H1 (cell line): ENCODE measurements at regions not wholly inside any gene's neighbourhood (a gene's known extent, or its start where the extent isn't known, plus 50 kb on each side); places are given as distances from the start of the nearest gene placed in this dataset.

Experiments
- CTCF ChIA-PET: fragments of 300-600 bp; sonication (Branson Sonifier 250); formaldehyde crosslinking; loops from one replicate; lab custom pipeline; 2021; ENCODE audit not compliant: partially characterized antibody; lab: Charles Lee
- POLR2A ChIA-PET: fragments of 300-600 bp; sonication (Branson Sonifier 250); formaldehyde crosslinking; loops from one replicate; lab custom pipeline; 2021; ENCODE audit warnings: inconsistent platforms; ENCODE audit not compliant: partially characterized antibody; lab: Charles Lee
- DNase-seq, 2 experiments: peaks; one replicate each; pipeline versions ENCODE4 v3.0.0 to v3.0.0-alpha.2; 2010 to 2022; ENCODE audit warnings: low spot score in 2 of 2, low read depth in 1 of 2, mixed read lengths in 1 of 2
- FAIRE-seq: peaks from 2 replicates; lab custom pipeline; 2011; peaks lifted over from hg19 to GRCh38; lab: Jason Lieb, UNC
- H2AFZ ChIP-seq: 2 replicates; pipeline ENCODE4 v1.8.1; 2012; ENCODE audit warnings: low read length, inconsistent platforms
- H2AK5ac ChIP-seq: 2 replicates; pipeline ENCODE4 v1.6.1; 2013; ENCODE audit warnings: low read depth, low read length
- H2BK120ac ChIP-seq: replicated peaks from 2 replicates; pipeline ENCODE3; 2013; ENCODE audit warnings: low read depth, low read length, inconsistent platforms
- H2BK12ac ChIP-seq: 2 replicates; pipeline ENCODE4 v1.6.1; 2013; ENCODE audit warnings: low read depth, low read length
- H2BK15ac ChIP-seq: 2 replicates; pipeline ENCODE4 v1.6.1; 2013; ENCODE audit warnings: low read length
- H2BK20ac ChIP-seq: 2 replicates; pipeline ENCODE4 v1.6.1; 2013; ENCODE audit warnings: low read length
- H2BK5ac ChIP-seq: 2 replicates; pipeline ENCODE4 v1.6.1; 2013; ENCODE audit warnings: low read depth, low read length
- H3K14ac ChIP-seq: 2 replicates; pipeline ENCODE4 v1.6.1; 2013; ENCODE audit warnings: inconsistent platforms; ENCODE audit not compliant: insufficient read length
- H3K18ac ChIP-seq: 2 replicates; pipeline ENCODE4 v1.6.1; 2013; ENCODE audit warnings: low read length; ENCODE audit errors: extremely low read depth
- H3K23ac ChIP-seq: 2 replicates; pipeline ENCODE4 v1.6.1; 2013; ENCODE audit warnings: inconsistent platforms; ENCODE audit not compliant: insufficient read length
- H3K23me2 ChIP-seq: 2 replicates; pipeline ENCODE4 v1.6.1; 2013; ENCODE audit warnings: low read depth, low read length
- H3K27ac ChIP-seq: 2 replicates; pipeline ENCODE4 v1.6.1; 2011; ENCODE audit warnings: low read depth, low read length, inconsistent platforms
- H3K27me3 ChIP-seq, 4 experiments: replicated peaks in 1 of 4; 1 replicate in 1 of 4; 2 replicates in 3 of 4; pipeline versions ENCODE4 v1.6.1 to v1.8.1; 2011 to 2013; ENCODE audit warnings: low read length in 3 of 4, mild to moderate bottlenecking in 3 of 4, inconsistent platforms in 2 of 4, mixed read lengths in 2 of 4, moderate library complexity in 1 of 4; ENCODE audit not compliant: control insufficient read depth in 3 of 4, insufficient read depth in 3 of 4; ENCODE audit errors: extremely low read depth in 1 of 4
- H3K36me3 ChIP-seq, 4 experiments: 2 replicates each; pipeline versions ENCODE4 v1.6.1 to v1.8.1; 2011 to 2013; ENCODE audit warnings: mild to moderate bottlenecking in 4 of 4, low read length in 3 of 4, moderate library complexity in 2 of 4, control low read depth in 1 of 4, inconsistent platforms in 1 of 4; ENCODE audit not compliant: insufficient read depth in 4 of 4, control insufficient read depth in 2 of 4
- H3K4ac ChIP-seq: replicated peaks from 2 replicates; pipeline ENCODE3; 2013; ENCODE audit warnings: low read length, low read depth, mixed read lengths, inconsistent platforms; ENCODE audit not compliant: insufficient read length
- H3K4me1 ChIP-seq, 4 experiments: replicated peaks in 1 of 4; 1 replicate in 1 of 4; 2 replicates in 3 of 4; pipeline versions ENCODE4 v1.6.1 to v1.8.1; 2011 to 2013; ENCODE audit warnings: low read length in 3 of 4, inconsistent platforms in 2 of 4, mixed read lengths in 1 of 4; ENCODE audit not compliant: insufficient read depth in 4 of 4, control insufficient read depth in 3 of 4
- H3K4me2 ChIP-seq, 2 experiments: 2 replicates each; pipeline versions ENCODE4 v1.6.1 to v1.8.1; 2011 to 2013; ENCODE audit warnings: low read depth in 2 of 2, low read length in 2 of 2, control low read depth in 1 of 2, inconsistent platforms in 1 of 2, mild to moderate bottlenecking in 1 of 2; ENCODE audit not compliant: insufficient read depth in 1 of 2
- H3K4me3 ChIP-seq, 4 experiments: fragments of 200-600, 300-600 bp in 1 of 4; sonication (generic), shearing (Covaris generic), sonication (Bioruptor Twin) in 1 of 4; 2 replicates each; pipeline versions ENCODE4 v1.5.1 to v1.8.1; 2011 to 2016; ENCODE audit warnings: low read length in 4 of 4, low read depth in 3 of 4, control low read depth in 2 of 4, inconsistent platforms in 2 of 4, mild to moderate bottlenecking in 2 of 4, mixed read lengths in 1 of 4, moderate library complexity in 1 of 4; ENCODE audit not compliant: insufficient read depth in 2 of 4; ENCODE audit errors: extremely low read depth in 1 of 4
- H3K56ac ChIP-seq: replicated peaks from 2 replicates; pipeline ENCODE3; 2013; ENCODE audit warnings: low read depth, mild to moderate bottlenecking, mixed read lengths, low read length, inconsistent platforms; ENCODE audit not compliant: insufficient read length
- H3K79me1 ChIP-seq: 2 replicates; pipeline ENCODE4 v1.6.1; 2013; ENCODE audit warnings: low read depth, low read length, control low read depth
- H3K79me2 ChIP-seq, 2 experiments: 2 replicates each; pipeline versions ENCODE4 v1.6.1 to v1.8.1; 2012 to 2013; ENCODE audit warnings: low read length in 2 of 2, mild to moderate bottlenecking in 2 of 2, inconsistent platforms in 1 of 2; ENCODE audit not compliant: insufficient read depth in 2 of 2, control insufficient read depth in 1 of 2
- H3K9ac ChIP-seq, 4 experiments: replicated peaks in 1 of 4; 1 replicate in 1 of 4; 2 replicates in 3 of 4; pipeline versions ENCODE4 v1.6.1 to v1.8.1; 2011 to 2013; ENCODE audit warnings: low read depth in 3 of 4, low read length in 3 of 4, control low read depth in 2 of 4, mild to moderate bottlenecking in 2 of 4, moderate library complexity in 2 of 4, inconsistent platforms in 1 of 4; ENCODE audit errors: extremely low read depth in 1 of 4
- H3K9me3 ChIP-seq, 2 experiments: 2 replicates each; pipeline versions ENCODE4 v1.6.1 to v1.8.1; 2012 to 2013; ENCODE audit warnings: mild to moderate bottlenecking in 2 of 2, moderate library complexity in 2 of 2, control low read depth in 1 of 2, inconsistent platforms in 1 of 2, low read depth in 1 of 2, low read length in 1 of 2, mixed read lengths in 1 of 2; ENCODE audit not compliant: insufficient read depth in 2 of 2
- H4K20me1 ChIP-seq, 2 experiments: replicated peaks in 1 of 2; 2 replicates each; pipeline versions ENCODE3 to v1.8.1; 2011 to 2013; ENCODE audit warnings: inconsistent platforms in 2 of 2, low read length in 2 of 2, mild to moderate bottlenecking in 1 of 2; ENCODE audit not compliant: insufficient read depth in 2 of 2, control insufficient read depth in 1 of 2
- H4K5ac ChIP-seq: 2 replicates; pipeline ENCODE4 v1.6.1; 2013; ENCODE audit warnings: low read length, low read depth, mixed read lengths, inconsistent platforms; ENCODE audit not compliant: insufficient read length
- H4K8ac ChIP-seq: 2 replicates; pipeline ENCODE4 v1.8.0; 2013; ENCODE audit warnings: mild to moderate bottlenecking, moderate library complexity, low read length, inconsistent platforms; ENCODE audit not compliant: insufficient read depth; ENCODE audit errors: extremely low read depth
- H4K91ac ChIP-seq: replicated peaks from 2 replicates; pipeline ENCODE3; 2013; ENCODE audit warnings: low read length, mixed read lengths, inconsistent platforms; ENCODE audit not compliant: insufficient read length
- BRCA1 ChIP-seq: IDR thresholded peaks from 2 replicates; pipeline ENCODE4 v1.6.1; 2012; ENCODE audit warnings: low read depth, low read length, improper control_type of control experiment
- E2F6 ChIP-seq: IDR thresholded peaks from 2 replicates; pipeline ENCODE4 v1.6.1; 2012; ENCODE audit warnings: inconsistent platforms
- MAX ChIP-seq: IDR thresholded peaks from 2 replicates; pipeline ENCODE4 v1.6.1; 2012; ENCODE audit warnings: inconsistent platforms
- SAP30 ChIP-seq: fragments of 300-600 bp; sonication (generic); IDR thresholded peaks from 2 replicates; pipeline ENCODE4 v1.7.1; 2012; ENCODE audit warnings: low read length, moderate library complexity, mild to moderate bottlenecking, inconsistent platforms; ENCODE audit not compliant: insufficient read depth, insufficient replicate concordance
- SRF ChIP-seq: IDR thresholded peaks from 2 replicates; pipeline ENCODE4 v1.6.1; 2011; ENCODE audit warnings: mild to moderate bottlenecking, low read depth, low read length, moderate library complexity
- ZNF274 ChIP-seq: IDR thresholded peaks from 2 replicates; pipeline ENCODE4 v1.7.0; 2012; ENCODE audit warnings: low read length, borderline replicate concordance; ENCODE audit errors: extremely low read depth
- WGBS, 2 experiments: shearing (Covaris generic) in 1 of 2; methylation state at CpG; one replicate each; pipeline versions ENCODE4 v1.1.6 to v1.1.7; 2013 to 2015; ENCODE audit warnings: low lambda C conversion rate in 2 of 2, mixed read lengths in 2 of 2, inconsistent platforms in 1 of 2, low coverage in 1 of 2, missing lambda C conversion rate in 1 of 2; ENCODE audit not compliant: insufficient replicate concordance in 2 of 2, insufficient coverage in 1 of 2, insufficient read length in 1 of 2; ENCODE audit errors: extremely low coverage in 1 of 2, missing lambda C conversion rate in 1 of 2; 5-methylcytosine and 5-hydroxymethylcytosine counted together

GRCh38 chr2:52074130-52074719 lies 1042.3 kb upstream of the NRXN1 start:
- Histone ChIP-seq H3K9ac (no peak overlapping the region), H3K36me3 (no peaks in the 10 kb centered on the region), H3K4ac (no peak overlapping the region), H3K4me1 (no peaks in the 10 kb centered on the region), H3K14ac (no peak overlapping the region), H4K5ac (no peak overlapping the region), H4K8ac (no peak overlapping the region), H4K20me1 (no peaks in the 10 kb centered on the region), H3K79me2 (no peaks in the 10 kb centered on the region), H2BK12ac (no peak overlapping the region), H3K18ac (no peak overlapping the region), H2BK120ac (no peak overlapping the region), H2BK5ac (no peak overlapping the region), H3K4me2 (no peak overlapping the region), H3K27me3 (no peaks in the 10 kb centered on the region), H3K56ac (no peak overlapping the region), H2AFZ (peak overlapping the region; percentile 10; the same call in 1 of the 2 replicates), H2AK5ac (no peak overlapping the region), H3K23me2 (no peaks in the 10 kb centered on the region), H3K9me3 (no peaks in the 10 kb centered on the region), H3K79me1 (no peaks in the 10 kb centered on the region), H3K23ac (no peak overlapping the region), H3K27ac (no peak overlapping the region), H2BK20ac (no peak overlapping the region), H2BK15ac (no peak overlapping the region), H4K91ac (no peak overlapping the region), H3K4me3 (no peak overlapping the region)
- TF ChIP-seq MAX, result no peak
- no peak for TF ChIP-seq E2F6
- no peak for TF ChIP-seq SRF
- no peak for TF ChIP-seq BRCA1
- no peak for TF ChIP-seq ZNF274
- TF ChIP-seq SAP30, result no peak
- ChIA-PET CTCF (no interaction called here), POLR2A (no interaction called here)
- no peak for DNase-seq
- 93% methylated on average over 4 of the region's 4 CpGs; no CpG with 5 or more reads in 1 of the 2 experiments for WGBS, 2 experiments
- no peak for FAIRE-seq
